Rectal smooth muscle tissue (tissue), 1 donor: ENCODE measurements at regions not wholly inside any gene's neighbourhood (a gene's known extent, or its start where the extent isn't known, plus 50 kb on each side); places are given as distances from the start of the nearest gene placed in this dataset.

Experiments
- H3K27ac ChIP-seq: one replicate; pipeline ENCODE4 v1.7.0; 2013; ENCODE audit warnings: low read depth, low read length, inconsistent platforms
- H3K27me3 ChIP-seq: one replicate; pipeline ENCODE4 v1.7.0; 2013; ENCODE audit warnings: low read length; ENCODE audit not compliant: control insufficient read depth, insufficient read depth
- H3K36me3 ChIP-seq: one replicate; pipeline ENCODE4 v1.7.0; 2013; ENCODE audit warnings: low read length; ENCODE audit not compliant: control insufficient read depth, insufficient read depth
- H3K4me1 ChIP-seq: one replicate; pipeline ENCODE4 v1.7.0; 2013; ENCODE audit warnings: low read length; ENCODE audit not compliant: control insufficient read depth, insufficient read depth
- H3K4me3 ChIP-seq: one replicate; pipeline ENCODE4 v1.7.0; 2013; ENCODE audit warnings: low read length
- H3K9ac ChIP-seq: one replicate; pipeline ENCODE4 v1.7.0; 2013; ENCODE audit warnings: low read length

- Histone ChIP-seq H3K4me3 (no peak overlapping the region), H3K27ac (no peak overlapping the region), H3K36me3 (no peaks in the 10 kb centered on the region)
These were observed 717.5 kb downstream of the TUSC7 start for GRCh38 chr3:117427081-117427480.

GRCh38 chr3:117433427-117433826 is 723.8 kb downstream of the TUSC7 start:
- Histone ChIP-seq H3K4me1 (no peaks in the 10 kb centered on the region), H3K27me3 (no peaks in the 10 kb centered on the region), H3K9ac (no peak overlapping the region), H3K36me3 (no peaks in the 10 kb centered on the region), H3K4me3 (no peak overlapping the region), H3K27ac (no peak overlapping the region)

More at GRCh38 chr3:117427081-117427480, 717.5 kb downstream of the TUSC7 start:
- Histone ChIP-seq H3K27me3 (no peaks in the 10 kb centered on the region), H3K4me1 (no peaks in the 10 kb centered on the region), H3K9ac (no peak overlapping the region)

GRCh38 chr3:117434661-117435412 is 725.3 kb downstream of the TUSC7 start:
- Histone ChIP-seq H3K4me3 (no peak overlapping the region), H3K36me3 (no peaks in the 10 kb centered on the region), H3K4me1 (no peaks in the 10 kb centered on the region), H3K27ac (no peak overlapping the region), H3K9ac (no peak overlapping the region), H3K27me3 (no peaks in the 10 kb centered on the region)

GRCh38 chr3:117435506-117435905 is 725.9 kb downstream of the TUSC7 start:
- Histone ChIP-seq H3K9ac (no peak overlapping the region), H3K36me3 (no peaks in the 10 kb centered on the region), H3K27ac (no peak overlapping the region), H3K4me1 (no peaks in the 10 kb centered on the region), H3K4me3 (no peak overlapping the region), H3K27me3 (no peaks in the 10 kb centered on the region)

GRCh38 chr3:117439812-117440211 is 730.2 kb downstream of the TUSC7 start:
- Histone ChIP-seq H3K36me3 (no peaks in the 10 kb centered on the region), H3K27me3 (no peaks in the 10 kb centered on the region), H3K4me3 (no peak overlapping the region), H3K4me1 (no peaks in the 10 kb centered on the region), H3K9ac (no peak overlapping the region), H3K27ac (no peak overlapping the region)

- H3K36me3 ChIP-seq = no peaks in the 10 kb centered on the region
- H3K27ac ChIP-seq = no peak overlapping the region
- H3K4me1 ChIP-seq = no peaks in the 10 kb centered on the region
- H3K4me3 ChIP-seq = no peak overlapping the region
- H3K9ac ChIP-seq = no peak overlapping the region
- no peaks in the 10 kb centered on the region for H3K27me3 ChIP-seq
These were observed 732.3 kb downstream of the TUSC7 start for GRCh38 chr3:117441851-117442250.

- no peak overlapping the region for H3K27ac ChIP-seq
- no peak overlapping the region for H3K4me3 ChIP-seq
- H3K9ac ChIP-seq = no peak overlapping the region
- no peaks in the 10 kb centered on the region for H3K27me3 ChIP-seq
- no peaks in the 10 kb centered on the region for H3K4me1 ChIP-seq
- H3K36me3 ChIP-seq = no peaks in the 10 kb centered on the region
These were observed 733.0 kb downstream of the TUSC7 start for GRCh38 chr3:117442566-117442965.

- Histone ChIP-seq H3K4me3 (no peak overlapping the region), H3K27me3 (no peaks in the 10 kb centered on the region), H3K36me3 (no peaks in the 10 kb centered on the region), H3K27ac (no peak overlapping the region), H3K4me1 (no peaks in the 10 kb centered on the region), H3K9ac (no peak overlapping the region)
These were observed 733.4 kb downstream of the TUSC7 start for GRCh38 chr3:117443014-117443413.

GRCh38 chr3:117444175-117444574 is 734.6 kb downstream of the TUSC7 start:
- H3K27me3 ChIP-seq = no peaks in the 10 kb centered on the region
- no peaks in the 10 kb centered on the region for H3K36me3 ChIP-seq
- H3K27ac ChIP-seq = no peak overlapping the region
- no peak overlapping the region for H3K4me3 ChIP-seq
- no peaks in the 10 kb centered on the region for H3K4me1 ChIP-seq
- no peak overlapping the region for H3K9ac ChIP-seq

GRCh38 chr3:117447419-117447818 is 737.8 kb downstream of the TUSC7 start:
- Histone ChIP-seq H3K9ac (no peak overlapping the region), H3K36me3 (no peaks in the 10 kb centered on the region), H3K27me3 (no peaks in the 10 kb centered on the region), H3K4me1 (no peaks in the 10 kb centered on the region), H3K4me3 (no peak overlapping the region), H3K27ac (no peak overlapping the region)

GRCh38 chr3:117450026-117450425 is 740.4 kb downstream of the TUSC7 start:
- Histone ChIP-seq H3K4me1 (no peaks in the 10 kb centered on the region), H3K9ac (no peak overlapping the region), H3K27me3 (no peaks in the 10 kb centered on the region), H3K36me3 (no peaks in the 10 kb centered on the region), H3K4me3 (no peak overlapping the region), H3K27ac (no peak overlapping the region)

GRCh38 chr3:117454254-117454653 is 744.7 kb downstream of the TUSC7 start:
- Histone ChIP-seq H3K4me1 (no peaks in the 10 kb centered on the region), H3K9ac (no peak overlapping the region), H3K4me3 (no peak overlapping the region), H3K27ac (no peak overlapping the region), H3K27me3 (no peaks in the 10 kb centered on the region), H3K36me3 (no peaks in the 10 kb centered on the region)

- Histone ChIP-seq H3K36me3 (no peaks in the 10 kb centered on the region), H3K4me3 (no peak overlapping the region), H3K4me1 (no peaks in the 10 kb centered on the region), H3K9ac (no peak overlapping the region), H3K27me3 (no peaks in the 10 kb centered on the region), H3K27ac (no peak overlapping the region)
These were observed 745.3 kb downstream of the TUSC7 start for GRCh38 chr3:117454908-117455307.
